ENCODE measurements at regions not wholly inside any gene's neighbourhood (a gene's known extent, or its start where the extent isn't known, plus 50 kb on each side); places are given as distances from the start of the nearest gene placed in this dataset.

DNA sequence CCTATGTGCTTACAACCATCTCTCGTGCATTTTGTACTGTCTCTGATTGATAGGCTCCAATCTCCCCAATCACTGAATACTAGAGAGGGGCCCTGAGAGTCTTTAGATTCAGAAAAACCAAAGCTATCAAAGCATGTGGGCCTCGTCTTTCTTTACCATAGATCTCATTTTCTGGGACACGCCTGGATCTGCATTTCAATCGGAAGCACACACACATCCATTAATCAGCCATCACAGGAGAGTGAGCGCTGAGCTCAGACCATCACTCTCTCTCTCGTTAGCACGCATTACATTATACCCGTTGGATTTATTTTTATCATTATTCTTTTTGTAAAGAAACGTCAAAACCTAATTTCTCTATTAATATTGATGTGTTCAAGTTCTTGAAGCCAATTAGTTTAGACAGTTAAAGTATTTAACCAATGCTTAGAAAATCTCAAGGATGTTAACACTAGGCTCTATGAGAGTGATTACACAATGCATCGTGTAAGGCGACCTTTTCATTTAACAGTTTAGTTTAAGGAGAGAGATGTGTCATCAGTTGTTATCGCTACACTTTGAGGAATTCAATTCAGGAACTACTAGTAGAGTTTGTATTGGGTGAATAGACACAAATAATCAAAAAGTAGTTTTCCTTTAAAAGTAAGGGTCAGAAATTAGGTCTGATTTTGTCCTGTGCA, 650.7 kb downstream of the CDH8 start:
- ATAC-seq, result no peak
- no peaks in the 10 kb centered on the region for H3K27me3 ChIP-seq
- TF ChIP-seq, protein P1, sequence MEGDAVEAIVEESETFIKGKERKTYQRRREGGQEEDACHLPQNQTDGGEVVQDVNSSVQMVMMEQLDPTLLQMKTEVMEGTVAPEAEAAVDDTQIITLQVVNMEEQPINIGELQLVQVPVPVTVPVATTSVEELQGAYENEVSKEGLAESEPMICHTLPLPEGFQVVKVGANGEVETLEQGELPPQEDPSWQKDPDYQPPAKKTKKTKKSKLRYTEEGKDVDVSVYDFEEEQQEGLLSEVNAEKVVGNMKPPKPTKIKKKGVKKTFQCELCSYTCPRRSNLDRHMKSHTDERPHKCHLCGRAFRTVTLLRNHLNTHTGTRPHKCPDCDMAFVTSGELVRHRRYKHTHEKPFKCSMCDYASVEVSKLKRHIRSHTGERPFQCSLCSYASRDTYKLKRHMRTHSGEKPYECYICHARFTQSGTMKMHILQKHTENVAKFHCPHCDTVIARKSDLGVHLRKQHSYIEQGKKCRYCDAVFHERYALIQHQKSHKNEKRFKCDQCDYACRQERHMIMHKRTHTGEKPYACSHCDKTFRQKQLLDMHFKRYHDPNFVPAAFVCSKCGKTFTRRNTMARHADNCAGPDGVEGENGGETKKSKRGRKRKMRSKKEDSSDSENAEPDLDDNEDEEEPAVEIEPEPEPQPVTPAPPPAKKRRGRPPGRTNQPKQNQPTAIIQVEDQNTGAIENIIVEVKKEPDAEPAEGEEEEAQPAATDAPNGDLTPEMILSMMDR (IDR thresholded peaks at IDR 0.05 in 4 of 5, conservative IDR thresholded peaks at IDR 0.05 in 1 of 5), result no peak
- no peak for TF ChIP-seq POLR2A (IDR thresholded peaks at IDR 0.05)
- H3K4me1 ChIP-seq, result no peaks in the 10 kb centered on the region
- intact Hi-C loops (cut with DNase I; ENCODE audit: low total_unique reads), result no loop called here
- H3K36me3 ChIP-seq, result no peaks in the 10 kb centered on the region
- in situ Hi-C loops (cut with MboI; ENCODE audit: low sequenced_read_pairs in 4 of 4), result no loop called here
- no peak overlapping the region for H3K27ac ChIP-seq
- DNase-seq, result no peak
- no peaks in the 10 kb centered on the region for H3K9me3 ChIP-seq
- no peak overlapping the region for H3K4me3 ChIP-seq

DNA sequence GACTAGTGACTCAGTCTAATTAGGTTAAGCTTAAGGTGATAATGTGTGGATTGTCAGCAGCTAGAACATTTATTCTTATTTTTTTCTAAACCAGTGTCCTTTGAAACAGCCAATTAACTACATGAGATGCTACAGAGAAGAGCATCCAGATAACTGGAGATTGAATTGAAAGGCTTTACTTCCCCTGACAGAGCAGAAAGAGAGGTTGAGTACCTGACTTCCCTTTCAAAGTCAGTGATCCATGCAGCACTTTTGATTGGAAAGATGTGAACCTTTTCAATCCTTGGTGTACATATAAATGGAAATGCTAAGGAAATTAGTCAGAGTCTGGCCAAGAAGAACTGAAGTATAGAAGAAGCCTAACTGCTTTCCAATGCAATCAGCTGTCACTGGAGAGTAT, 653.8 kb downstream of the CDH8 start:
- intact Hi-C loops (cut with DNase I; ENCODE audit: low total_unique reads), result no loop called here
- Histone ChIP-seq H3K4me1 (no peaks in the 10 kb centered on the region), H3K27ac (no peak overlapping the region), H3K36me3 (no peaks in the 10 kb centered on the region), H3K4me3 (no peak overlapping the region), H3K27me3 (no peaks in the 10 kb centered on the region), H3K9me3 (no peaks in the 10 kb centered on the region)
- ATAC-seq (no peak), DNase-seq (no peak)
- in situ Hi-C loops (cut with MboI; ENCODE audit: low sequenced_read_pairs in 4 of 4), result no loop called here
- TF ChIP-seq POLR2A (IDR thresholded peaks at IDR 0.05), result no peak
- TF ChIP-seq, protein P1 (IDR thresholded peaks at IDR 0.05 in 4 of 5, conservative IDR thresholded peaks at IDR 0.05 in 1 of 5), result no peak

- no peaks in the 10 kb centered on the region for H3K9me3 ChIP-seq
- DNase-seq (no peak), ATAC-seq (no peak)
- H3K36me3 ChIP-seq, result no peaks in the 10 kb centered on the region
- in situ Hi-C loops (cut with MboI; ENCODE audit: low sequenced_read_pairs in 4 of 4) (no loop called here), intact Hi-C loops (cut with DNase I; ENCODE audit: low total_unique reads) (no loop called here)
- H3K4me1 ChIP-seq, result no peaks in the 10 kb centered on the region
- no peak overlapping the region for H3K27ac ChIP-seq
- no peak for TF ChIP-seq POLR2A (IDR thresholded peaks at IDR 0.05)
- TF ChIP-seq, protein P1 (IDR thresholded peaks at IDR 0.05 in 4 of 5, conservative IDR thresholded peaks at IDR 0.05 in 1 of 5), result no peak
- no peak overlapping the region for H3K4me3 ChIP-seq
- H3K27me3 ChIP-seq, result no peaks in the 10 kb centered on the region
Measured at GRCh38 chr16:61379311-61379710, 656.9 kb downstream of the CDH8 start.

DNA sequence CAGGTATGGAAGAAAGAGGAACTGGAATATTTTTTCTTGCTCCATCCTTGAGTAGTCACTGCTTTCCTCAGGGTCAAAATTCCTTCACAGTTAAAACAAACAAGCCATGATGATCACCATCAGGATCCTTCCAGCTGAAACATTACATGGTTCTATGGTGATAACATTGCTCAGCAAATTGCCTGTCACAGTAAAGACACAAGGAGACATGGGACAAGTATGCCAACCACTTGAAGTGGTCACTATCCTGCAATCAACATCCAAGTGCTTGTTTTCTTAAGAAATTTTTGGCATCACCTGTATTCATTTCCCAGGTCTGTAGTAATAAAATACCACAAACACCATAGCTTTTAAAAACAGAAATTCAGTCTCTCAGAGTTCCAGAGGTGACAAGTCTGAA, 662.2 kb downstream of the CDH8 start:
- no peak for TF ChIP-seq POLR2A (IDR thresholded peaks at IDR 0.05)
- TF ChIP-seq, protein P1 (IDR thresholded peaks at IDR 0.05 in 4 of 5, conservative IDR thresholded peaks at IDR 0.05 in 1 of 5), result no peak
- DNase-seq, result no peak
- intact Hi-C loops (cut with DNase I; ENCODE audit: low total_unique reads), result no loop called here
- Histone ChIP-seq H3K27ac (no peak overlapping the region), H3K4me1 (no peaks in the 10 kb centered on the region), H3K9me3 (no peaks in the 10 kb centered on the region), H3K27me3 (no peaks in the 10 kb centered on the region), H3K36me3 (no peaks in the 10 kb centered on the region), H3K4me3 (no peak overlapping the region)
- in situ Hi-C loops (cut with MboI; ENCODE audit: low sequenced_read_pairs in 4 of 4), result no loop called here
- no peak for ATAC-seq

DNA sequence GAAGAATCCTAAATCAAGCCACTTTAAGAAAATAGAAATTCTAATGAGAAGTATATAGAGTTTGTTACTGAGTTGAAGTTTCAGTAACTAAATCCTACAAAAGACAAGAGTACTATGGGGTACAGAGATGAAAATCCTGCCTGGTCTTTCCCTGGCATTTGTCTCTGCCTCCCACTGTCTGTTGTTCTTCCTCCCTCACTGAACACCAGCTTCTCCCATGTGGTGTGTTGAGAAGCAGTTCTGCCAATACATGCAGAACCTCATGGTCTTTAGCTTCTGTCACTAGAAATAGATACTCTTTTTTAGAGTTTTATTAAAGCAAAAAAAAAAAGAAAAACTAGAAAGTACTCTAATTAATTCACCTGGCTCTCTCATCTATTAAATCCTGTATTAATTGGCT, 664.4 kb downstream of the CDH8 start:
- in situ Hi-C loops (cut with MboI; ENCODE audit: low sequenced_read_pairs in 4 of 4) (no loop called here), intact Hi-C loops (cut with DNase I; ENCODE audit: low total_unique reads) (no loop called here)
- Histone ChIP-seq H3K36me3 (no peaks in the 10 kb centered on the region), H3K4me1 (no peaks in the 10 kb centered on the region), H3K9me3 (no peaks in the 10 kb centered on the region), H3K27ac (no peak overlapping the region), H3K4me3 (no peak overlapping the region), H3K27me3 (no peaks in the 10 kb centered on the region)
- ATAC-seq (no peak), DNase-seq (no peak)
- TF ChIP-seq, protein P1 (IDR thresholded peaks at IDR 0.05 in 4 of 5, conservative IDR thresholded peaks at IDR 0.05 in 1 of 5), result no peak
- no peak for TF ChIP-seq POLR2A (IDR thresholded peaks at IDR 0.05)
